ENCODE measurements at regions not wholly inside any gene's neighbourhood (a gene's known extent, or its start where the extent isn't known, plus 50 kb on each side); places are given as distances from the start of the nearest gene placed in this dataset.
A peak's percentile ranks its signal among the peaks of the same experiment; 100 is the strongest.
"Not testable (repeated sequence)": the region's sequence is repeated elsewhere in the genome, so short reads cannot be mapped to it uniquely, and the experiment has no call there.

- no peaks in the 10 kb centered on the region for H3K27me3 ChIP-seq (ENCODE audit: insufficient read depth, low read length)
- no peak overlapping the region for H3K4me3 ChIP-seq (ENCODE audit: low read depth, low read length, poor library complexity, severe bottlenecking)
- no peaks in the 10 kb centered on the region for H4K20me1 ChIP-seq (ENCODE audit: insufficient read depth, low read length)
- H3K79me2 ChIP-seq (ENCODE audit: insufficient read depth, low read length) = no peaks in the 10 kb centered on the region
- H3K4me1 ChIP-seq (ENCODE audit: insufficient read depth, low read length, severe bottlenecking) = no peaks in the 10 kb centered on the region
- H3K4me2 ChIP-seq (ENCODE audit: low read length) = no peak overlapping the region
- H3F3A ChIP-seq (ENCODE audit: insufficient read depth, low read length) = no peaks in the 10 kb centered on the region
- H3K27ac ChIP-seq (ENCODE audit: low read depth, low read length, poor library complexity, severe bottlenecking) = no peak overlapping the region
- TF ChIP-seq CTCF (IDR thresholded peaks at IDR 0.05; ENCODE audit: low read length) (no peak), EZH2 (IDR thresholded peaks at IDR 0.05; ENCODE audit: borderline replicate concordance, low read length) (no peak)
- no peak overlapping the region for H3K9ac ChIP-seq (ENCODE audit: low read length)
- no peaks in the 10 kb centered on the region for H3K9me2 ChIP-seq (ENCODE audit: low read depth, low read length)
- H3K36me3 ChIP-seq (ENCODE audit: insufficient read depth, low read length) = no peaks in the 10 kb centered on the region
- H2AFZ ChIP-seq (ENCODE audit: low read length) = no peak overlapping the region
- no peaks in the 10 kb centered on the region for H3K9me3 ChIP-seq (ENCODE audit: low read length)
Measured at GRCh38 chr13:21911646-21912298, 240.9 kb downstream of the FGF9 start.

GRCh38 chr13:21913010-21913409, 242.1 kb downstream of the FGF9 start:
- TF ChIP-seq CTCF (IDR thresholded peaks at IDR 0.05; ENCODE audit: low read length) (peak; percentile 26; the same call in 1 of the 2 replicates), EZH2 (IDR thresholded peaks at IDR 0.05; ENCODE audit: borderline replicate concordance, low read length) (no peak)
- H4K20me1 ChIP-seq (ENCODE audit: insufficient read depth, low read length) = no peaks in the 10 kb centered on the region
- no peak overlapping the region for H3K27ac ChIP-seq (ENCODE audit: low read depth, low read length, poor library complexity, severe bottlenecking)
- no peaks in the 10 kb centered on the region for H3K79me2 ChIP-seq (ENCODE audit: insufficient read depth, low read length)
- H3K4me1 ChIP-seq (ENCODE audit: insufficient read depth, low read length, severe bottlenecking) = no peaks in the 10 kb centered on the region
- H3K27me3 ChIP-seq (ENCODE audit: insufficient read depth, low read length) = no peaks in the 10 kb centered on the region
- H3K9me3 ChIP-seq (ENCODE audit: low read length) = no peaks in the 10 kb centered on the region
- no peak overlapping the region for H3K4me2 ChIP-seq (ENCODE audit: low read length)
- H2AFZ ChIP-seq (ENCODE audit: low read length) = no peak overlapping the region
- H3K36me3 ChIP-seq (ENCODE audit: insufficient read depth, low read length) = no peaks in the 10 kb centered on the region
- H3K9ac ChIP-seq (ENCODE audit: low read length) = no peak overlapping the region
- no peaks in the 10 kb centered on the region for H3F3A ChIP-seq (ENCODE audit: insufficient read depth, low read length)
- no peaks in the 10 kb centered on the region for H3K9me2 ChIP-seq (ENCODE audit: low read depth, low read length)
- no peak overlapping the region for H3K4me3 ChIP-seq (ENCODE audit: low read depth, low read length, poor library complexity, severe bottlenecking)

- Histone ChIP-seq H3K9ac (ENCODE audit: low read length) (no peak overlapping the region), H3K27me3 (ENCODE audit: insufficient read depth, low read length) (no peaks in the 10 kb centered on the region), H3K4me1 (ENCODE audit: insufficient read depth, low read length, severe bottlenecking) (no peaks in the 10 kb centered on the region), H2AFZ (ENCODE audit: low read length) (no peak overlapping the region), H3K36me3 (ENCODE audit: insufficient read depth, low read length) (no peaks in the 10 kb centered on the region), H4K20me1 (ENCODE audit: insufficient read depth, low read length) (no peaks in the 10 kb centered on the region), H3K27ac (ENCODE audit: low read depth, low read length, poor library complexity, severe bottlenecking) (no peak overlapping the region), H3K79me2 (ENCODE audit: insufficient read depth, low read length) (no peaks in the 10 kb centered on the region), H3K4me2 (ENCODE audit: low read length) (no peak overlapping the region), H3F3A (ENCODE audit: insufficient read depth, low read length) (no peaks in the 10 kb centered on the region), H3K9me3 (ENCODE audit: low read length) (no peaks in the 10 kb centered on the region), H3K9me2 (ENCODE audit: low read depth, low read length) (no peaks in the 10 kb centered on the region), H3K4me3 (ENCODE audit: low read depth, low read length, poor library complexity, severe bottlenecking) (no peak overlapping the region)
- no peak for TF ChIP-seq CTCF (IDR thresholded peaks at IDR 0.05; ENCODE audit: low read length)
Measured at GRCh38 chr13:21917086-21918015, 246.5 kb downstream of the FGF9 start.

GRCh38 chr13:21920802-21921201, 249.9 kb downstream of the FGF9 start:
- not testable (repeated sequence) for H3K27ac ChIP-seq (ENCODE audit: low read depth, low read length, poor library complexity, severe bottlenecking); H2AFZ ChIP-seq (ENCODE audit: low read length); H3K4me1 ChIP-seq (ENCODE audit: insufficient read depth, low read length, severe bottlenecking); H3K27me3 ChIP-seq (ENCODE audit: insufficient read depth, low read length); H3K9ac ChIP-seq (ENCODE audit: low read length); H3K79me2 ChIP-seq (ENCODE audit: insufficient read depth, low read length); H3K9me3 ChIP-seq (ENCODE audit: low read length); H3K4me2 ChIP-seq (ENCODE audit: low read length); H3K9me2 ChIP-seq (ENCODE audit: low read depth, low read length); H3F3A ChIP-seq (ENCODE audit: insufficient read depth, low read length); H4K20me1 ChIP-seq (ENCODE audit: insufficient read depth, low read length); H3K36me3 ChIP-seq (ENCODE audit: insufficient read depth, low read length); H3K4me3 ChIP-seq (ENCODE audit: low read depth, low read length, poor library complexity, severe bottlenecking)
